Left ventricle myocardium inferior (tissue), 1 donor: ENCODE measurements at regions not wholly inside any gene's neighbourhood (a gene's known extent, or its start where the extent isn't known, plus 50 kb on each side); places are given as distances from the start of the nearest gene placed in this dataset.

Experiments used
- DNase-seq: peaks from one replicate; pipeline ENCODE4 v3.0.0-alpha.2; 2020
- H3K27ac ChIP-seq: fragments of 200-600 bp; replicated peaks from 2 replicates; pipeline ENCODE4 v1.8.0; 2021
- H3K27me3 ChIP-seq: fragments of 200-600 bp; 2 replicates; pipeline ENCODE4 v1.8.0; 2021; ENCODE audit warnings: low read depth
- H3K36me3 ChIP-seq: fragments of 200-600 bp; 2 replicates; pipeline ENCODE4 v1.8.0; 2021
- H3K4me1 ChIP-seq: fragments of 200-600 bp; 2 replicates; pipeline ENCODE4 v1.8.0; 2021
- H3K4me3 ChIP-seq: fragments of 200-600 bp; 2 replicates; pipeline ENCODE4 v1.8.0; 2021; ENCODE audit warnings: mild to moderate bottlenecking, moderate library complexity
- H3K9me3 ChIP-seq: fragments of 200-600 bp; replicated peaks from 2 replicates; pipeline ENCODE4 v1.8.0; 2021
- intact Hi-C: fragments of 100-400 bp; cut with micrococcal nuclease; formaldehyde crosslinking; loops from one replicate; pipeline ENCODE4 v1.11.0; 2022
- TF ChIP-seq, protein P1 (sequence below): fragments of 200-600 bp; IDR thresholded peaks from 2 replicates; pipeline ENCODE4 v1.8.0; 2021; ENCODE audit warnings: antibody characterized with exemption, mild to moderate bottlenecking, borderline replicate concordance
- donor health status: DM: no; HTN: yes; CAD: no; lungs with severe emphysema.

- H3K36me3 ChIP-seq = no peaks in the 10 kb centered on the region
- intact Hi-C loops = no loop called here
- TF ChIP-seq, protein P1, sequence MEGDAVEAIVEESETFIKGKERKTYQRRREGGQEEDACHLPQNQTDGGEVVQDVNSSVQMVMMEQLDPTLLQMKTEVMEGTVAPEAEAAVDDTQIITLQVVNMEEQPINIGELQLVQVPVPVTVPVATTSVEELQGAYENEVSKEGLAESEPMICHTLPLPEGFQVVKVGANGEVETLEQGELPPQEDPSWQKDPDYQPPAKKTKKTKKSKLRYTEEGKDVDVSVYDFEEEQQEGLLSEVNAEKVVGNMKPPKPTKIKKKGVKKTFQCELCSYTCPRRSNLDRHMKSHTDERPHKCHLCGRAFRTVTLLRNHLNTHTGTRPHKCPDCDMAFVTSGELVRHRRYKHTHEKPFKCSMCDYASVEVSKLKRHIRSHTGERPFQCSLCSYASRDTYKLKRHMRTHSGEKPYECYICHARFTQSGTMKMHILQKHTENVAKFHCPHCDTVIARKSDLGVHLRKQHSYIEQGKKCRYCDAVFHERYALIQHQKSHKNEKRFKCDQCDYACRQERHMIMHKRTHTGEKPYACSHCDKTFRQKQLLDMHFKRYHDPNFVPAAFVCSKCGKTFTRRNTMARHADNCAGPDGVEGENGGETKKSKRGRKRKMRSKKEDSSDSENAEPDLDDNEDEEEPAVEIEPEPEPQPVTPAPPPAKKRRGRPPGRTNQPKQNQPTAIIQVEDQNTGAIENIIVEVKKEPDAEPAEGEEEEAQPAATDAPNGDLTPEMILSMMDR = no peak
- H3K4me3 ChIP-seq = no peak overlapping the region
- H3K4me1 ChIP-seq = no peaks in the 10 kb centered on the region
- no peak for DNase-seq
- H3K27ac ChIP-seq = no peak overlapping the region
- no peaks in the 10 kb centered on the region for H3K27me3 ChIP-seq
- peaks cover 3% of the 10 kb centered on the region for H3K9me3 ChIP-seq
These were observed 73.8 kb upstream of the PACRGL start for GRCh38 chr4:20626326-20627005.

DNA sequence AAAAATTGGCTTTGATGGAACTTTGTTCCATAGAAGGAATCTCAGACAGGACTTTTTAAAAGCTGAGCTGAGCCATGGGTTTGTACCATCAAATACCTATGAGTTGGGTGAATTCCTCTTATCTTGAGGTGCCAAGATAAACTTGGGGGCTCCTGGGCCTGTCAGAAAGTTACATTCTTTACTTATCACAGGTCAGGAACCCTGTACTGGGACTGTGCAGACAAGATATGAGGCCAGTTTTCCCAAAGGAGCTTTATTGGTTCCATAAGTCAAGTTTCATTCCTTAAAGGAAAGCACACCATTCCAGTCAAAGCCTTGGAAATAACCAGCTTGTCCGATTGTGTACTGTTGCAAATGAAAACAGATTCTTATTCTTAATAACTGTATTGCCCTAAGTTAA is 72.4 kb upstream of the PACRGL start:
- TF ChIP-seq, protein P1 = no peak
- Histone ChIP-seq H3K4me3 (no peak overlapping the region), H3K9me3 (peaks cover 3% of the 10 kb centered on the region), H3K4me1 (no peaks in the 10 kb centered on the region), H3K27me3 (no peaks in the 10 kb centered on the region), H3K27ac (no peak overlapping the region), H3K36me3 (no peaks in the 10 kb centered on the region)
- no peak for DNase-seq
- intact Hi-C loops = no loop called here

GRCh38 chr4:20629186-20630106 is 70.8 kb upstream of the PACRGL start:
- no peak overlapping the region for H3K27ac ChIP-seq
- TF ChIP-seq, protein P1 = no peak
- no peak overlapping the region for H3K4me3 ChIP-seq
- H3K36me3 ChIP-seq = no peaks in the 10 kb centered on the region
- no peaks in the 10 kb centered on the region for H3K27me3 ChIP-seq
- peaks cover 3% of the 10 kb centered on the region for H3K9me3 ChIP-seq
- no peak for DNase-seq
- intact Hi-C loops = no loop called here
- no peaks in the 10 kb centered on the region for H3K4me1 ChIP-seq

- H3K36me3 ChIP-seq = no peaks in the 10 kb centered on the region
- H3K9me3 ChIP-seq = peaks cover 21% of the 10 kb centered on the region
- no peak for DNase-seq
- H3K27ac ChIP-seq = no peak overlapping the region
- H3K4me3 ChIP-seq = no peak overlapping the region
- TF ChIP-seq, protein P1 = no peak
- no peaks in the 10 kb centered on the region for H3K4me1 ChIP-seq
- H3K27me3 ChIP-seq = no peaks in the 10 kb centered on the region
- intact Hi-C loops = no loop called here
These were observed 61.4 kb upstream of the PACRGL start for GRCh38 chr4:20638825-20639224.

- Histone ChIP-seq H3K27ac (no peak overlapping the region), H3K4me3 (no peak overlapping the region), H3K27me3 (no peaks in the 10 kb centered on the region), H3K4me1 (no peaks in the 10 kb centered on the region), H3K9me3 (peaks cover 21% of the 10 kb centered on the region), H3K36me3 (no peaks in the 10 kb centered on the region)
- TF ChIP-seq, protein P1 = no peak
- no peak for DNase-seq
- intact Hi-C loops = no loop called here
These were observed 60.9 kb upstream of the PACRGL start for GRCh38 chr4:20639346-20639745.
